ENCODE measurements at regions not wholly inside any gene's neighbourhood (a gene's known extent, or its start where the extent isn't known, plus 50 kb on each side); places are given as distances from the start of the nearest gene placed in this dataset.

DNA sequence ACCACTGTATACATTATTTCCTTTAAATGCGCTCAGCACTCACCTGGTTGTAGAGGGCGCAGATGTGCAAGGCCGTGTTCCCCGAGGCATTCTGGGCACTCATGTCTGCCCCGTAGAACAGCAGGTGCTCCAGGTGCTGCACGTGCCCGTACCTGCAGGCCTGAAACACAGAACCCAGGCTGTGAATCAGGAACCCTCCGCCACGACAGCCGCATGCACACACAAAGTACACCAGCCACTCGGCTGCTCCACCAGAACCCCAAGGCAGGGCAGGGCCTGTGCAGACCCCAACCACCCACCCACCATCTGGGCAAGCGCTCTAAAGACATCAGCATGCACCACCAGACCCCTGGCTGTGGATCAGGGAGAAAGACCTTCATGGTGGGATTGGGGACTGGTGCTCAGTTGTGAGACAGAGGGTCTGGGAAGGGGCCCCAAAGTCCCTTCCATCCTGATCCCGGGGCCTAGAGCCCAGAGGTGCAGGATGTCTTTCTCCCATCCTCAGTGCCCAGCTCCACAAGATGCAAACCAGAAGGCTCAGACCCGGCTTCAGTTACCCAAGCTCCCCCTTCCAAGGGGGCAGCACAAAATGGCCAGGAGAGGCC is 177.2 kb downstream of the SHANK2 start:
- H3K4me3 ChIP-seq (ENCODE audit: low read depth, low read length), result no peak overlapping the region
- TF ChIP-seq, protein P1, sequence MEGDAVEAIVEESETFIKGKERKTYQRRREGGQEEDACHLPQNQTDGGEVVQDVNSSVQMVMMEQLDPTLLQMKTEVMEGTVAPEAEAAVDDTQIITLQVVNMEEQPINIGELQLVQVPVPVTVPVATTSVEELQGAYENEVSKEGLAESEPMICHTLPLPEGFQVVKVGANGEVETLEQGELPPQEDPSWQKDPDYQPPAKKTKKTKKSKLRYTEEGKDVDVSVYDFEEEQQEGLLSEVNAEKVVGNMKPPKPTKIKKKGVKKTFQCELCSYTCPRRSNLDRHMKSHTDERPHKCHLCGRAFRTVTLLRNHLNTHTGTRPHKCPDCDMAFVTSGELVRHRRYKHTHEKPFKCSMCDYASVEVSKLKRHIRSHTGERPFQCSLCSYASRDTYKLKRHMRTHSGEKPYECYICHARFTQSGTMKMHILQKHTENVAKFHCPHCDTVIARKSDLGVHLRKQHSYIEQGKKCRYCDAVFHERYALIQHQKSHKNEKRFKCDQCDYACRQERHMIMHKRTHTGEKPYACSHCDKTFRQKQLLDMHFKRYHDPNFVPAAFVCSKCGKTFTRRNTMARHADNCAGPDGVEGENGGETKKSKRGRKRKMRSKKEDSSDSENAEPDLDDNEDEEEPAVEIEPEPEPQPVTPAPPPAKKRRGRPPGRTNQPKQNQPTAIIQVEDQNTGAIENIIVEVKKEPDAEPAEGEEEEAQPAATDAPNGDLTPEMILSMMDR (IDR thresholded peaks at IDR 0.05; ENCODE audit: low read depth, low read length), result no peak
- TF ChIP-seq, protein P2, sequence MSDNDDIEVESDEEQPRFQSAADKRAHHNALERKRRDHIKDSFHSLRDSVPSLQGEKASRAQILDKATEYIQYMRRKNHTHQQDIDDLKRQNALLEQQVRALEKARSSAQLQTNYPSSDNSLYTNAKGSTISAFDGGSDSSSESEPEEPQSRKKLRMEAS (IDR thresholded peaks at IDR 0.05; ENCODE audit: low read depth, low read length), result no peak
- TF ChIP-seq MYC (IDR thresholded peaks at IDR 0.05; ENCODE audit: low read depth, low read length) (no peak), POLR2A (IDR thresholded peaks at IDR 0.05; ENCODE audit: extremely low read depth, insufficient read length) (no peak)
- DNase-seq (ENCODE audit: low read depth), result no peak

DNA sequence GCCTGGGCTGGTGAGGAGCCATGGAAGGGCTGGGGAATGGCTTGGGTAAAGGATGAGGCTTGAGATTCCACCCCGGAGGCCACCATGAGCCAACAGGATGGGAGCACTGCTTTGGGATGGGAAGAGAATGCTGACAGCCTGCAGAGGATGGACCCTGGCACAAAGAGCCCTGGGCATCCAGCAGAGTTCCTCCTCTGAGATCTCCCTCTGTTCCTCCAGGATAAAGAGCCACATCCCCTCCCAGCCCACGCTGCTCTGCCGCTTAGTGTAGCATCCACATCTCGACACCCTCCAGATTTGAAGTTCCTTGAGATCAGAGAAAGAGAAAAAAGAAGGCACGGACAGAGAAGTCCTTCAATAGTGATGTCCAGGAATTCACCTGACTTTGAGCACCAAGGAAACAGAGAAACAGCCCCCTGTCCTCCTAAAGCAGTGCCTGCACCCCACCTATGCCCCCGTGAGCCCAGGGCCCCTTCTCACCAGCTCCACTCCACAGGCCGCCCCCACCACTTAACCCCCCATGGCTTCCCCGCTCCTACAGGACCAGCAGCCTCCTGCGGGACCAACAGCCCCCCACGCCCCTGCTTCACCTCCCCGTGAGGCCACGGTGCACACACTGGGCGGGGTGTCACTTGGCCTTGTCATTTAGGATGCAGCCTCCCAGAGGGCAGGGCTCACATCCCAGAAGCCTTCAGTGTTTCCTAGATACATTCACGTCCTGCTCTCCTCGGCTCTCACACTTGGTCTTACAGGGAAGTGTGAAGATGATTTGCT is 180.5 kb downstream of the SHANK2 start:
- DNase-seq (ENCODE audit: low read depth), result no peak
- no peak overlapping the region for H3K4me3 ChIP-seq (ENCODE audit: low read depth, low read length)
- no peak for TF ChIP-seq POLR2A (IDR thresholded peaks at IDR 0.05; ENCODE audit: extremely low read depth, insufficient read length)

DNA sequence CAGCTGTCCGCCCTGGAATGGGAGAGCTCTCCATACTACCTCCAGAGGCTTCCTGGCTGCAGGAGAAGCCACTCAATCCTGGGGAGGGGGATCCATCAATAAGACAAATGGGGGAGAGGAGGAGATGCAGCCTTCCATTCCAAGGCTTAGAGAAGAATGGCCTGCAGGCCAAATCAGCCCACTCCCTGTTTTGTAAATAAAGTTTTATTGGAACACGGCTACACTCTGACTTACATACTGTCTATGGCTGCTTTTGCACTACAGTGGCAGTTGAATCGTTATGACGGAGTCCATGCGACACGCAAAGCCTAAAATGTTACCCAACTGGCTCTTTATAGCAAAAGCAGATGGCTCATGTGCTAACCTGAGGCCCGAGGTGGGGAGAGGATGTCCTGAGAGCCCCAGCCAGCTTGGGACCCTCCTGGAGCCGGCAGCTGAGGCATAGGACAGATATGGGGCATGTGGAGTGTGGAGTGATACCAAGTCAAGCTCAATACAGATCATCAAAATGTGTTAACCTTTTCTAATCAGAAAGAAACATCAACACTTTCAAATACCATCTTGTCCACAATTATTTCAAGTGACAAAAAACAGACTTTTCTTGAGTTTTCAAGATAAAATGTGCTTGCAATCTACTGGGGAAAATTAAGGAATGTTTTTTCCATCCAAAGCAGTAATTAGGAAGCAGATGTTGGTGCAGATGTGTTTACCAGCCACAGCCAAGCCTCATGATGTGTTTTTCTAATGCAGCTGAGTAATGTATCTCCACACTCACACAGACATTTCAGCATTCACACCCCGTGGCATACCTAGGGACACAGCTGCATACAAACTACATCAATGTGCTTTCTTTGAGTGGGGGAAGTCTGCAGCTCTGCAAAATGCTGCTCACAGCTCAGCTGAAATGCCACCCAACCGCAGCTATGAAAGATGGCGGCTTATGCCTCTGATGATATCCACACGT is 181.6 kb downstream of the SHANK2 start:
- no peak for DNase-seq (ENCODE audit: low read depth)
- TF ChIP-seq, protein P1 (IDR thresholded peaks at IDR 0.05; ENCODE audit: low read depth, low read length), result no peak
- TF ChIP-seq, protein P2 (IDR thresholded peaks at IDR 0.05; ENCODE audit: low read depth, low read length), result no peak
- TF ChIP-seq POLR2A (IDR thresholded peaks at IDR 0.05; ENCODE audit: extremely low read depth, insufficient read length), result no peak
- TF ChIP-seq MYC (IDR thresholded peaks at IDR 0.05; ENCODE audit: low read depth, low read length), result no peak
- H3K4me3 ChIP-seq (ENCODE audit: low read depth, low read length), result no peak overlapping the region

DNA sequence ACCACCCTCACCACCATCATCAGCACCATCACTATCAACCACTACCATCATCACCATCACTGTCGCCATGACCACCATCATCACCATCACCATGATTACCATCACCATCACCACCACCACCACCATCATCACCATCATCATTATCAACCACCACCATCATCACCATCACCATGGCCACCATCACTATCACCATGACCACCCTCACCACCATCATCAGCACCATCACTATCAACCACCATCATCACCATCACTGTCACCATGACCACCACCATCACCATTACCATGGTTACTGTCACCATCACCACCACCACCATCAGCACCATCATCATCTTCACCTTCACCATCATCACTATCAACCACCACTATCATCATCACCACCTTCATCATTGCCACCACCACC is 183.4 kb downstream of the SHANK2 start:
- H3K4me3 ChIP-seq (ENCODE audit: low read depth, low read length), result no peak overlapping the region
- TF ChIP-seq, protein P2 (IDR thresholded peaks at IDR 0.05; ENCODE audit: low read depth, low read length), result no peak
- TF ChIP-seq, protein P1 (IDR thresholded peaks at IDR 0.05; ENCODE audit: low read depth, low read length), result no peak
- no peak for TF ChIP-seq MYC (IDR thresholded peaks at IDR 0.05; ENCODE audit: low read depth, low read length)
- no peak for TF ChIP-seq POLR2A (IDR thresholded peaks at IDR 0.05; ENCODE audit: extremely low read depth, insufficient read length)
- no peak for DNase-seq (ENCODE audit: low read depth)

DNA sequence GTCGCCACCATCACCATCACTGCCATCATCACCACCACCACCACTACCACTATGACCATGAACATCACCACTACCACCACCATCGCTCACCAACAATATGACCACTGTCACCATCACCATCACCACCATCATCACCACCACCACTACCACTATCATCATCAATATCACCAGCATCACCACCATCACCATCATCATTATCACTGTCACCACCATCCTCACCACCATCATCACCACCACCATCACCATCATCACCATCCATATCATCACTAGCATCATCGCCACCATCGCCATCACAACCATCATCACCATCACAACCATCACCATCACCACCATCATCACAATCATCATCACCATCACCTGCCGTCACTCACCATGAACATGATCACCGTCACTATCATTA is 184.6 kb downstream of the SHANK2 start:
- TF ChIP-seq, protein P2 (IDR thresholded peaks at IDR 0.05; ENCODE audit: low read depth, low read length), result no peak
- TF ChIP-seq, protein P1 (IDR thresholded peaks at IDR 0.05; ENCODE audit: low read depth, low read length), result no peak
- no peak for TF ChIP-seq POLR2A (IDR thresholded peaks at IDR 0.05; ENCODE audit: extremely low read depth, insufficient read length)
- TF ChIP-seq MYC (IDR thresholded peaks at IDR 0.05; ENCODE audit: low read depth, low read length), result no peak
- H3K4me3 ChIP-seq (ENCODE audit: low read depth, low read length), result no peak overlapping the region
- DNase-seq (ENCODE audit: low read depth), result no peak

Data from NB4 (cell line).